Ascending aorta (tissue), 2 donors: ENCODE measurements at regions not wholly inside any gene's neighbourhood (a gene's known extent, or its start where the extent isn't known, plus 50 kb on each side); places are given as distances from the start of the nearest gene placed in this dataset.

Experiments
- DNase-seq, 2 donors: peaks; one replicate each; pipeline ENCODE4 v3.0.0-alpha.2; 2019; ENCODE audit warnings: low spot score in 2 of 2
- H3K27ac ChIP-seq, 2 donors: fragments of 200-600 bp; sonication (generic); one replicate each; pipeline ENCODE4 v1.5.1; 2016 to 2017; ENCODE audit warnings: mild to moderate bottlenecking in 1 of 2
- H3K27me3 ChIP-seq: fragments of 200-600 bp; sonication (generic); one replicate; pipeline ENCODE4 v1.5.1; 2017
- H3K36me3 ChIP-seq, 2 donors: fragments of 200-600 bp; sonication (generic); one replicate each; pipeline ENCODE4 v1.5.1; 2016
- H3K4me1 ChIP-seq, 2 donors: fragments of 200-600 bp; sonication (generic); one replicate each; pipeline ENCODE4 v1.5.1; 2016 to 2017; ENCODE audit warnings: mild to moderate bottlenecking in 1 of 2
- H3K4me3 ChIP-seq, 2 donors: fragments of 200-600 bp; sonication (generic); one replicate each; pipeline ENCODE4 v1.5.1; 2016 to 2017; ENCODE audit warnings: mild to moderate bottlenecking in 1 of 2
- H3K9me3 ChIP-seq, 2 donors: fragments of 200-600 bp; sonication (generic); one replicate each; pipeline ENCODE4 v1.5.1; 2016
- CTCF ChIP-seq, 3 experiments: fragments of 200-600 bp in 2 of 3; fragments of 450-650 bp in 1 of 3; sonication (generic) in 2 of 3; IDR thresholded peaks; one replicate each; pipeline ENCODE4 v1.5.1; 2016 to 2019; ENCODE audit warnings: antibody characterized with exemption in 3 of 3, mild to moderate bottlenecking in 1 of 3, moderate library complexity in 1 of 3
- intact Hi-C: fragments of 100-400 bp; cut with DNase I; formaldehyde crosslinking; loops from one replicate; pipeline ENCODE4 v1.15.1; 2023

DNA sequence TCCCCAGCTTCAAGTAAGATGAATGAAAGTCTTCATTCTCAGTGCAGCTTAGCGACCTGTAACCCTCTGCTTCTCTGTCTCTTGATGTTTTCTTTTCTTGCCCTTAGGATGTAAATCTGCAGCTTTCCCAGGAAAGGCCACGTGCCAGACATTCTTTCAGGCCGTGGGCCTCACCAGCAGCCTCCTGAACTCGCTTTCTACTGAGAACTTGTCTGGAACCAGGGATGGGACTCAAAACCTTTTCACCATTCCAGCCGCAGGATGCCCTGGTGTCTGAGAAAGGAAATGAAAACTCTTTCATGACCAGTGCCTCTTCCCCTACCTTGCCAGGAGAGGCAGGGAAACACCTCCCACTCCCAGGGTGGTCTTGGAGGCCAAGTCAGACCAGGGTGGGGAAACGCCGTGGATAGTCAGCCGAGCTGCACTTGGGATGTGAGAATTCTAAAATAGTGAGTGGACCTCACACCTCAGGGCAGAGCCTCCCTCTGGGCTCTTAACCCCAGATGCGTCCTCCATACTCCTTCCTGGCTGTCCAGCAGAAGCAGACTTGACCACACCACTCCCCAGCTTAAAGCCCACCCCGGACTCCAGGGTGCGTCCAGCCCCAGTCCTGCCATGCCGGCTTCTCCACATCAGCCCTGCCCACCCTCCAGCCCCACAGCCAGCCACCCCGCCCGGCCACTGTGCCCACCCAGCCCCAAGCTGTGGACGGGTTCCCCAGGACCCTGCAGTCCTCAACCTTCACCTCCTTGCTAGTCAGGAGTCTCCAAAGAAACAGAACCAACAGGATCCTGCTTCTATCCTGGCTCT lies 115.5 kb downstream of the TWIST2 start:
- Histone ChIP-seq H3K4me1 (no peaks in the 10 kb centered on the region), H3K9me3 (no peaks in the 10 kb centered on the region), H3K27ac (no peak overlapping the region), H3K27me3 (no peaks in the 10 kb centered on the region), H3K36me3 (no peaks in the 10 kb centered on the region), H3K4me3 (no peak overlapping the region)
- intact Hi-C loops = no loop called here
- DNase-seq = no peak
- TF ChIP-seq CTCF (IDR thresholded peaks at IDR 0.05) = no peak

DNA sequence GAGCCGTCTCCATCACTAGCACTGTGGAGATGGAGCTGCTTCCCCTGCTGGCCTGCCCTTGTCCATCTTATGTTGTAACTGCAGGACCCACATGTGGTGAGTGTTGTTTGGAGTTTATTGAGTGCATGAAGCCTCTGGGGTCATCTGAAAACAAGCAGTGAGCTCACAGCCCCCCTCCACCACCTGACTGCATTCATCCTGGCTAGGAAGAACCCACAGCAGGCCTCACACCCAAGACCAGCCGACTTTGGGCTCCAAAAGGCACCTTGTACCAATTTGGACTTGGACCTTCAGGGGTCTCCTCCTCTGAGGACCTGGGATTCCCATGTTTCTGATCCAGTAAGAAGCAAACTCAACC lies 116.1 kb downstream of the TWIST2 start:
- no peak for DNase-seq
- H3K9me3 ChIP-seq = no peaks in the 10 kb centered on the region
- H3K36me3 ChIP-seq = no peaks in the 10 kb centered on the region
- no peaks in the 10 kb centered on the region for H3K4me1 ChIP-seq
- intact Hi-C loops = no loop called here
- no peak overlapping the region for H3K4me3 ChIP-seq
- no peak for TF ChIP-seq CTCF (IDR thresholded peaks at IDR 0.05)
- H3K27ac ChIP-seq = no peak overlapping the region
- H3K27me3 ChIP-seq = no peaks in the 10 kb centered on the region

GRCh38 chr2:238964544-238965067 lies 116.7 kb downstream of the TWIST2 start:
- Histone ChIP-seq H3K36me3 (no peaks in the 10 kb centered on the region), H3K4me1 (no peaks in the 10 kb centered on the region), H3K4me3 (no peak overlapping the region), H3K27ac (no peak overlapping the region), H3K9me3 (no peaks in the 10 kb centered on the region), H3K27me3 (no peaks in the 10 kb centered on the region)
- TF ChIP-seq CTCF (IDR thresholded peaks at IDR 0.05) = no peak
- intact Hi-C loops = no loop called here
- DNase-seq = no peak

DNA sequence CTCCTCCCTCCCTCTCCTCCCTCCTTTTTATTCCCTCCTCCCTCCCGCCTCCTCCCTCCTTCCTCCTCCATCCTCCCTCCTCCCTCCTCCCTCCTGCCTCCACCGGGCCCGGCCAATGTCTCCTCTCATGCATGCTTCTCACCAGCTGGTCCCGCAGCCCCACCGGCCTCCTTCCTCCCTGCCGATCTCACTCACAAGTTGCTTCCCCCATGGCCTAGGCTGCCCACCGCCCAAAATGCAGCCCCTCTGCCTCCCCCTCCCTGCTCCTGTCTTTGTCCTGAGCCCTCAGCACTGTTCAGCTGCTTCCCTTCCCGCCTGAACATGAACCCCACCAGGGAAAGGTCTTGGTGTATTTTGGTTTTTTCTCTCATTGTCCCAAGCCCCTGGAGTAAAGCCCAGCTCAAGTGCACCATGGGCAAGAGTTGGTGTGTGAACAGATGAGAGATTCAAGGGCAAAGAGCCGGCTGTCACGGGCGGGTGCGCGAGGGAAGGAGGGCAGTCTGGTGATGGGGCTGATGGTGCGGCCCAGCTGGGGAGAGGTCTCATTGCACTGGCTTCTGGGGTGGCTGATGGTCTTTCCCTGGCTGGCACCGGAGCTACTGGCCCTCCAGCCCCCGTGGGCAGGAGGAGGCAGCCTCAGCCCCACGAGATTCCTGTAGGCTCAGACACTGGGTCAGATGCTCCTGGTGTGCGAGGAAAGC lies 117.6 kb downstream of the TWIST2 start:
- intact Hi-C loops = no loop called here
- DNase-seq = no peak
- Histone ChIP-seq H3K27me3 (no peaks in the 10 kb centered on the region), H3K27ac (no peak overlapping the region), H3K9me3 (no peaks in the 10 kb centered on the region), H3K4me3 (no peak overlapping the region), H3K4me1 (no peaks in the 10 kb centered on the region), H3K36me3 (no peaks in the 10 kb centered on the region)
- no peak for TF ChIP-seq CTCF (IDR thresholded peaks at IDR 0.05)

- no peak for DNase-seq
- Histone ChIP-seq H3K9me3 (no peaks in the 10 kb centered on the region), H3K27me3 (no peaks in the 10 kb centered on the region), H3K4me1 (no peaks in the 10 kb centered on the region), H3K4me3 (no peak overlapping the region), H3K27ac (no peak overlapping the region), H3K36me3 (no peaks in the 10 kb centered on the region)
- no peak for TF ChIP-seq CTCF (IDR thresholded peaks at IDR 0.05)
- intact Hi-C loops = no loop called here
Observed at GRCh38 chr2:238966072-238966937, 118.4 kb downstream of the TWIST2 start.
